Activated T-helper 9 cell treated with anti-CD3 and anti-CD28 coated beads, Interleukin-2, amount 50 U/mL, for 16 hours (primary cell): ENCODE measurements at regions not wholly inside any gene's neighbourhood (a gene's known extent, or its start where the extent isn't known, plus 50 kb on each side); places are given as distances from the start of the nearest gene placed in this dataset.
"Not testable (repeated sequence)": the region's sequence is repeated elsewhere in the genome, so short reads cannot be mapped to it uniquely, and the experiment has no call there.

Experiments used
- DNase-seq: peaks from one replicate; pipeline ENCODE4 v3.0.0-alpha.2; 2020; ENCODE audit warnings: low read depth

GRCh38 chrX:9383655-9384054, 81.2 kb upstream of the TBL1X start:
- DNase-seq: no peak

- DNase-seq: no peak
Observed at GRCh38 chrX:9388450-9388849, 76.4 kb upstream of the TBL1X start.

- DNase-seq: no peak
Observed at GRCh38 chrX:9390121-9390520, 74.7 kb upstream of the TBL1X start.

- DNase-seq: no peak
Observed at GRCh38 chrX:9390693-9391368, 74.0 kb upstream of the TBL1X start.

GRCh38 chrX:9392445-9392844, 72.4 kb upstream of the TBL1X start:
- DNase-seq: no peak

- no peak for DNase-seq
Observed at GRCh38 chrX:9393571-9393970, 71.3 kb upstream of the TBL1X start.

- DNase-seq: no peak
Observed at GRCh38 chrX:9394212-9394611, 70.6 kb upstream of the TBL1X start.

- no peak for DNase-seq
Observed at GRCh38 chrX:9396930-9397329, 67.9 kb upstream of the TBL1X start.

- DNase-seq: no peak
Observed at GRCh38 chrX:9401051-9401450, 63.8 kb upstream of the TBL1X start.

GRCh38 chrX:9403374-9403773, 61.5 kb upstream of the TBL1X start:
- no peak for DNase-seq

- DNase-seq: not testable (repeated sequence)
Observed at GRCh38 chrX:9405635-9406034, 59.2 kb upstream of the TBL1X start.

GRCh38 chrX:9410889-9411288, 54.0 kb upstream of the TBL1X start:
- DNase-seq: not testable (repeated sequence)

GRCh38 chrX:9411682-9412081, 53.2 kb upstream of the TBL1X start:
- DNase-seq: not testable (repeated sequence)

- no peak for DNase-seq
Observed at GRCh38 chrX:9414416-9414815, 50.4 kb upstream of the TBL1X start.
